GM19395 (cell line): ENCODE measurements at regions not wholly inside any gene's neighbourhood (a gene's known extent, or its start where the extent isn't known, plus 50 kb on each side); places are given as distances from the start of the nearest gene placed in this dataset.
"Not testable (repeated sequence)": the region's sequence is repeated elsewhere in the genome, so short reads cannot be mapped to it uniquely, and the experiment has no call there.

Experiments
- ATAC-seq: cut with Tn5 transposase; IDR thresholded peaks from one replicate; pipeline ENCODE4 v1.9.1; 2021; ENCODE audit warnings: mild to moderate bottlenecking, moderate library complexity; ENCODE audit not compliant: unreplicated experiment

- ATAC-seq: no peak
Observed at GRCh38 chr13:90846936-90847335, 500.6 kb upstream of the MIR17HG start.

GRCh38 chr13:90853666-90854065 lies 493.8 kb upstream of the MIR17HG start:
- not testable (repeated sequence) for ATAC-seq

- no peak for ATAC-seq
Observed at GRCh38 chr13:90857921-90858320, 489.6 kb upstream of the MIR17HG start.

- ATAC-seq: no peak
Observed at GRCh38 chr13:90866006-90866405, 481.5 kb upstream of the MIR17HG start.

- ATAC-seq: peak; percentile 99
Observed at GRCh38 chr13:90867336-90867683, 480.2 kb upstream of the MIR17HG start.

- ATAC-seq: no peak
Observed at GRCh38 chr13:90868321-90868920, 479.1 kb upstream of the MIR17HG start.

- no peak for ATAC-seq
Observed at GRCh38 chr13:90869580-90869979, 477.9 kb upstream of the MIR17HG start.

GRCh38 chr13:90872491-90873025 lies 474.9 kb upstream of the MIR17HG start:
- no peak for ATAC-seq

- ATAC-seq: no peak
Observed at GRCh38 chr13:90880790-90881189, 466.7 kb upstream of the MIR17HG start.

GRCh38 chr13:90882551-90882950 lies 464.9 kb upstream of the MIR17HG start:
- ATAC-seq: no peak

GRCh38 chr13:90883592-90883991 lies 463.9 kb upstream of the MIR17HG start:
- no peak for ATAC-seq

GRCh38 chr13:90884066-90884465 lies 463.4 kb upstream of the MIR17HG start:
- no peak for ATAC-seq

- ATAC-seq: no peak
Observed at GRCh38 chr13:90889906-90890834, 457.3 kb upstream of the MIR17HG start.

GRCh38 chr13:90891329-90891728 lies 456.2 kb upstream of the MIR17HG start:
- ATAC-seq: no peak

GRCh38 chr13:90893199-90893598 lies 454.3 kb upstream of the MIR17HG start:
- not testable (repeated sequence) for ATAC-seq

- ATAC-seq: no peak
Observed at GRCh38 chr13:90896002-90896401, 451.5 kb upstream of the MIR17HG start.

- ATAC-seq: no peak
Observed at GRCh38 chr13:90898811-90899210, 448.7 kb upstream of the MIR17HG start.

GRCh38 chr13:90899416-90899815 lies 448.1 kb upstream of the MIR17HG start:
- no peak for ATAC-seq

GRCh38 chr13:90902255-90902654 lies 445.2 kb upstream of the MIR17HG start:
- ATAC-seq: no peak

- ATAC-seq: no peak
Observed at GRCh38 chr13:90906554-90906953, 440.9 kb upstream of the MIR17HG start.

GRCh38 chr13:90908792-90909191 lies 438.7 kb upstream of the MIR17HG start:
- ATAC-seq: no peak

- ATAC-seq: no peak
Observed at GRCh38 chr13:90910018-90910639, 437.4 kb upstream of the MIR17HG start.
